NCI-H2107 treated with DMSO at 0.1 percent for 48 hours (cell line): ENCODE measurements at regions not wholly inside any gene's neighbourhood (a gene's known extent, or its start where the extent isn't known, plus 50 kb on each side); places are given as distances from the start of the nearest gene placed in this dataset.
"Not testable (repeated sequence)": the region's sequence is repeated elsewhere in the genome, so short reads cannot be mapped to it uniquely, and the experiment has no call there.

ENCODE experiments used
- DNase-seq: peaks from one replicate; lab custom pipeline; 2025; ENCODE audit not compliant: unreplicated experiment; lab: John Stamatoyannopoulos, UW

DNA sequence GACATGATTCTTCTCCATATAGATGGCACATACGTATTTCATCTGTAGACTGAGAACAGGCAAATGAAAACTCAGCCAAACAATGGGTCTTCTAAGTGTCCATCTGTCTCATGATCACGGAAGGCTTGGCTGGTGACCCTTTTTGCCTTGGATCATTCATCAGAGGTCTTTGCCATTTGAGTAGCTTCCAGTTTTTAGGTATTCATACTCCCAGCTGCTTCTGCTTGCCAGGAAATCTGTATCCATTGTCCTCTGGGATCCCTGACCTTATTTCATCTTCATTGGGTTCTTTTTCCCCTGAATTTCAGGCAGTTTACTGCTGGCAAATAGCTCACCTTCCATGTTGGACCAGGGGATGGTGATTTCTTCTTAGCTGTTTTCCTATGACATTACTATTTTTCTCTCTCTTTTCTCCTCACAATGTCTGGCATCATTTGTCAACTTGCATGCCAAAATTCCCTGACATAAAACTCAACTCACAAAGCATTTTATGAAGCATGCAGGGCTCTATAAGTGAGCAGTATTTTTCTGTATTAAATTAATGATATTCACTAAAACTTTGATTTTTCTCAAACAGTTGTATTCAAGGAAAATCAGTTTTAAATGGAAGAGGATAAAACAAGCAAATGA is 241.2 kb downstream of the DNAJB9 start:
- no peak for DNase-seq

GRCh38 chr7:108813251-108814014 is 243.8 kb downstream of the DNAJB9 start:
- DNase-seq = no peak

GRCh38 chr7:108815815-108816214 is 246.1 kb downstream of the DNAJB9 start:
- no peak for DNase-seq

GRCh38 chr7:108818742-108819141 is 249.1 kb downstream of the DNAJB9 start:
- DNase-seq = no peak

GRCh38 chr7:108824840-108825580 is 255.3 kb downstream of the DNAJB9 start:
- DNase-seq = no peak

GRCh38 chr7:108825581-108825909 is 255.9 kb downstream of the DNAJB9 start:
- no peak for DNase-seq

DNA sequence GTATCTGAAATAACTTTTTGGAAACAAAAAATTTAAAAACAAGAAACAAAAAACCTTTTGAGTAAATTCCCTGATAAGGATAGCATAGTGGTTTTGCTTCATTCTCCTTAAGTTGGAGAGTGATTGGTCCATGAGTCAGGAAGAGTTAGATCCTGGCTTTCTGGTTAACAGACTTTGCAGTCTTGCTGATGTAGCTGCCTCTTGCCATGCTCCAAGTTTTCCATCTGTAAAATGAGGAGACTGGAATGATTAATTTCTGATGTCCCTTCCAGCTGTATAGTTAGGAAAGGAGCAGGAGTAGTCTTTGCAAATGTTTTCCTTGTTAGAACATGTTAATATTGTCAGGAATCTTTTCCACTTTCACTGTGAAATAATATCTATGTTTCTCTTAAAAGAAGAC is 266.6 kb downstream of the DNAJB9 start:
- no peak for DNase-seq

- DNase-seq = no peak
These were observed 268.5 kb downstream of the DNAJB9 start for GRCh38 chr7:108838198-108838597.

- DNase-seq = no peak
These were observed 269.4 kb downstream of the DNAJB9 start for GRCh38 chr7:108839076-108839475.

DNA sequence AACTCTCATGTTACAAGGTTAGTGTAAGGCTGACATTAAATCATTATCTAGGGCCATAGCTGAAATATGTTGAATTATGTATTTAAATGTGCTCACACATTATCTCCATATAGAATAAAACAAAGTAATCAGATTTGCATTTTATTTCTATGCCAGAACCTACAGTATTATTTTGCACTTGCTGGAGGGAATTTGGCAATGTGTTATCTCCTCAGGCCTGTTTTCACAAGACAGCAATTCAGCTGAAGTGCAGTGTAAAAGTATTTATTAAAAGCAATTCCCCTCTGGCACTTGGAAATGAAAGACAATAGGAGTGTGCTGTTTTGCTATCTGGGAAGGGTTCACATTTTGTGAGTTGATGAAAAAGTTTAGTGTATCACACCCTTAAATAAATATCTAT is 276.3 kb downstream of the DNAJB9 start:
- no peak for DNase-seq

DNA sequence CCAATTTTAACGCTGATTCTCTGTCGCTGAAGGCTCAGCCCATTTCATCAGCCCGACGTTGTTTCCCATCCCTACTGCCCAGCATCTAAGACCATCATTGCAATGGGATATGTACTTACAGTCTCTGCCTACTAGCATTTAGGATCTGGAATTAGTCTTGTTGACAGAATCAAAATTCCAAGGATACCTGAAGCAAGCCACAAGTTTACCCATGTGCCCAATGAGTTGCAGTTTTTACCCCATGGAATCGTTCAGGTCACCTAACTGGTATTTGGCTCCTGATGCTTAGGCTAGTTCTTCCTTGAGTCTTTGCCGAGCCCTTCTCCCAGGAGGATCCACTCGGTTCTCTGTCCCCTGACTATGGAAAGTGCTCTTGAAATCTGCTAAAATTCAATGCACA is 276.8 kb downstream of the DNAJB9 start:
- DNase-seq = no peak

- no peak for DNase-seq
These were observed 278.8 kb downstream of the DNAJB9 start for GRCh38 chr7:108848486-108848885.

DNA sequence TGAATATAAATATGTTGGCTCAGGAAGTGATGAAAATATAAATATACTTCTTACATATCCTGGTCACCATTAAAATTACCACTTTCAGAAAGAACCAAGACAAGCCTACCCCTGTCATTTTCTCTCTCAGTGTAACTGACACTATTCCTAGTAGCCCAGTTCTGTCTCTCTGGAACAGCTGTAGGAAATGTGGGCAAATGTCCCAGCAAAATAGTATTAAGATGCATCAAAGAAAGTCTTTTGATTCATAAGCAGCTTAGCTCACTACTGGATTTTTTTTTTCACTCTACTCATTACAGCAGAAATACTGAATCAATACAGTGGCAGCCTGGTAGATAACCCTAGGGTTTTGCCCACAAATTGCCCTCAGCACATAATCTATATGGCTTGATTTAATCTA is 290.9 kb downstream of the DNAJB9 start:
- no peak for DNase-seq

- no peak for DNase-seq
These were observed 291.4 kb downstream of the DNAJB9 start for GRCh38 chr7:108861071-108861470.

DNA sequence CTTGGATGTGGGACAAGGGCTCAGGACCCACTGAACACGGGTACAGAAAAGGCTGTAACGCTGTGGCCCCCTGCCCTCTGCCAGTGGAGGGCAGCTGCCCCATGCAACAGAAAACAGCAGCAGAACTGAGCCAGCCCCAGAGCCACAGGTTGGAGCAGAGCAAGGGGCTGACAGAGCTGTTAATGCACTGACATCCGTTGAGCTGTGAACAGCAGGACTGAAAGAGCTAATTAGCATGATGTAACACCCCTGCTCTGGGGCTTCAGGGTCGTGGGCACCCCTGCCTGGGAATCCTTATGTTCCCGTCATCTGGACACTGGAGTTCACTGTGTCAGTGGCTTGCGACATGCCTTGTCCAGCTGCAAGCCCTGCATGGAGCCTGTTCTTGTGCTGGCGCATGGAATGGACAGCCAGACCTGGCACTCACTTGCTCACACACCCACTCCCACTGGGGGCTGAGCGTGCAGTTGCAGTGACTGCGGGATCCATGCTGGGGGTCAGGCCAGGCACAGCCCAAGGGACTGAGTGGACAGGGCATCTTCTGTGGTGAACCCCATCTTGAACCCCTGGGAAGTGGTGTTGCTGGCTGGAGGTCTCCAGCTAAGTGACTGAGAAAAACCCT is 293.7 kb downstream of the DNAJB9 start:
- DNase-seq = no peak

DNA sequence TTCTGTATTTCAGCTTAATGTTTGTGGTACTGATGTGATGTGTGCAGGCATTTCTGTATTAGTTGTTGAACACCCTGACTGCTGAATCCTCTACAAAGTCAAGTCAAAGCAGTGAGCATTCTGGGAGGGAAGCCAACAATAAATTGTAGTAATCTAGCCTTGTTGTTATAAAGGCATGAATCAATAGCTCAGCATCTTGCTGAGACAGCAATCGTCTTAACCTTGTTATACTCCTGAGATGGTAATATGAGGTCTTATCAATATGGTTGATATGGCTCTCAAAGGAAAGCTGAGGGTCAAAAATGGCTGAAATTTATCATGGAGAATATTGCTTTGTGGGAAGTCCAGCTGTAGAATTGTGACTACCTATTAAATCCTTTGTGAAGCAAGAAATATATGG is 299.4 kb downstream of the DNAJB9 start:
- no peak for DNase-seq

DNA sequence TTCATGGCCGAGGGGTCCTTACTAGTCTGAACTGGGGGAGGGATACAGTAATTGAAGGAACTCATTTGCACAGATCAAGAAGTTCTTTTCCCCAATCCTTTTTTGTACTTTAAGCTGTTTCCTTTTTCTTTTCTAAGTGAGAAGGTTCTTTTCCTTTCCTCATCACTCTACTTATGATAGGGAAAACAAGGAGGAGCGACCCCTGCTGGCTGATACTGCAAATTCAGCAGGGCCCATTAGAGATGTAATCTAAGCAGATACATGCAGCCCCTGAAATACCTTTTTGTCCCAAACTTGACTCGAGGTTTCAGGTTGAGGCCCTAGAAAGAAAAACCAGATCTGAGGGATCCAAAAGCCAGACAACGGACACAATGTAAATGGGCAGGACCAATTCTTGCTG is 305.5 kb downstream of the DNAJB9 start:
- DNase-seq = no peak

- DNase-seq = no peak
These were observed 321.2 kb downstream of the DNAJB9 start for GRCh38 chr7:108890862-108891261.

DNA sequence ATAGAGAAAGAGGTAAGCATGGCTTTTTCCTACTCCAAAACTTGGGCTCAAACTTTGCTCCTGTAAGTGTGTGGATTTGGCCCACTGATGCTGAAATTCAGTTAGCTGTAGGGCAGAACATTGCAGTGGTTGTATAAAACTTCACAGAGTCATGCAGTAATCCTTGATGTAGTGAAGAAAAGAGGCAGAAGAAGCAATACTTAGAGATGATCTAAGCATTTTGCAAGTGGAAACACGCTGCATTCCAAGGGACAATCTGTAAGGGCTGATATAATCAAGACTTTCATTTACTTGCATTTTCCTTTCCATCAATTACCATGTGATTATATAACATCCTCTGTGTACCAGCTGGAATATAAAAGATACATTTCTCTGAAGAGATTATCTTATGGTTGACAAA is 338.8 kb downstream of the DNAJB9 start:
- DNase-seq = no peak

DNA sequence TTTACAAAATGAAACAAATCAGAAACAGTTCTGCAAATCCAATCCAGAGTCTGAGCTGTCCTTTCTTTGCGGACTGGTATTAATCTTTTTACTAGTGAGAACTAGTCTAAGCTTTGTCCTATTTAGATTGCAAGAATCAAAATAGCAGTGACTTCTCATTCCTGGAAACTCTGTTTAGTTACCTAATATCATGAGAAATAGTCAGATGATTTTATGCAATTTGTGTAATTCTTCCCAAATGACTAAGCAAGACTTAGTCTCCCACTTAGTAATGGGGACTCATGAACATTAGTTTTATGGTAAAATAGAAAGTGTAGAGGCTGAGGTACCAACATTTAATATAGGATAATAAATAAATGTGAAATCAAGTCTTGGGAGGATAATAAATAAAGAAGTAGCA is 341.3 kb downstream of the DNAJB9 start:
- DNase-seq = no peak

DNA sequence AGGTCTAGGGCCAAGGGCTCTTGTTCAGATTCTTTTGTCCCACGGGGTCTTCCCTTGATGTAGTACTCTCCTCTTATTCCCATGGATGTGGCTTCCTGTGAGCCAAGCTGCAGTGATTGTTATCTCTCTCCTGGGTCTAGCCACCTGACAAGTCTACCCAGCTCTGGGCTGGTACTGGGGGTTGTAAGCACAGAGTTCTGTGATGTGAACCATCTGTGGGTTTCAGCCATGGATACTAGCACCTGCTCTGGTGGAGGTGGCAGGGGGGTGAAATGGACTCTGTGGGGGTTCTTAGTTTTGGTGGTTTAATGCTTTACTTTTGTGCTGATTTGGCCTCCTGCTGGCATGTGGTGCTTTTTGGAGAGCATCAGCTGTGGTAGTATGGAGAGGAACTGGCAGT is 350.8 kb downstream of the DNAJB9 start:
- no peak for DNase-seq

DNA sequence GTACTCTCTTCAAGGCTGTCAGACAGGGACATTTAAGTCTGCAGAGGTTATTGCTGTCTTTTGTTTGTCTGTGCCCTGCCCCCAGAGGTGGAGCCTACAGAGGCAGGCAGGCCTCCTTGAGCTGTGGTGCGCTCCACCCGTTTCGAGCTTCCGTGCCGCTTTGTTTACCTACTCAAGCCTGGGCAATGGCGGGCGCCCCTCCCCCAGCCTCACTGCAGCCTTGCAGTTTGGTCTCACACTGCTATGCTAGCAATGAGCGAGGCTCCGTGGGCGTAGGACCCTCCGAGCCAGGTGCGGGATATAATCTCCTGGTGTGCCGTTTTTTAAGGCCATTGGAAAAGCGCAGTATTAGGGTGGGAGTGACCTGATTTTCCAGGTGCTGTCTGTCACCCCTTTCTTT is 373.4 kb downstream of the DNAJB9 start:
- not testable (repeated sequence) for DNase-seq
